Cardiac septum (tissue), 1 donor: ENCODE measurements at regions not wholly inside any gene's neighbourhood (a gene's known extent, or its start where the extent isn't known, plus 50 kb on each side); places are given as distances from the start of the nearest gene placed in this dataset.

Source experiments
- DNase-seq: peaks from one replicate; pipeline ENCODE4 v3.0.0-alpha.2; 2020; ENCODE audit warnings: low spot score
- intact Hi-C: fragments of 100-400 bp; cut with DNase I; formaldehyde crosslinking; loops from one replicate; pipeline ENCODE4 v1.14.0; 2022
- donor health status: DM: no; HTN: no; CAD: no.

- no peak for DNase-seq
- intact Hi-C loops = loop anchor here (5.0 kb wide), 1 partner anchor 39 kb away; no protein-coding TSS in a partner anchor
Observed at GRCh38 chr15:68871507-68871906, 50.8 kb upstream of the ANP32A start.

DNA sequence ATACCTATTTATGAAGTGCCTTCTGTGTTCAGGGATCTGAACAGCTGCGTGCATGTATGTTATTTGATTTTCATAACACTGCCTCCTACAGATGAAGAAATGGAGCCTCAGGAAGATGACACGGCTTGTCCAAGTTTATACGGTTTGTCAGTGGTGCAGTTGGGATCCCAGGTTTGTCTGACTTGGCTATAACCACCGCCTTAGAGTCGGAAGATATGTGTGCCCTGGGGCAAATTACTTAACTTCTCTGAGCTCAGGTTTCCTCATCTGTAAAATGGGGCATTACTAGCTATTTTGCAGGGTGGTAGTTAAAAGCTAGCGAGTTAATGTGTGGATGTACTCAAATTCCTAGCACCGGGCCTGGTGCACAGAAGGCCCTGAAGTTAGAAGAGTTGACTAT, 54.1 kb upstream of the ANP32A start:
- intact Hi-C loops = loop anchor here (1.0 to 5.0 kb wide), 4 partner anchors 42 to 322 kb away; no protein-coding TSS in a partner anchor

GRCh38 chr15:68875377-68876116, 54.8 kb upstream of the SPESP1 start:
- intact Hi-C loops = loop anchor here (1.0 to 5.0 kb wide), 4 partner anchors 91 to 323 kb away; no protein-coding TSS in a partner anchor
- DNase-seq = peak; percentile 95

More for the DNA sequence above, 54.1 kb upstream of the ANP32A start:
- no peak for DNase-seq

GRCh38 chr15:68877626-68878025, 52.7 kb upstream of the SPESP1 start:
- DNase-seq = no peak
- intact Hi-C loops = loop anchor here (2.0 to 5.0 kb wide), 2 partner anchors 93 to 200 kb away; no protein-coding TSS in a partner anchor

GRCh38 chr15:68880382-68880781, 49.9 kb upstream of the SPESP1 start:
- intact Hi-C loops = no loop called here
- DNase-seq = no peak
